IMR-90 (cell line): ENCODE measurements at regions not wholly inside any gene's neighbourhood (a gene's known extent, or its start where the extent isn't known, plus 50 kb on each side); places are given as distances from the start of the nearest gene placed in this dataset.

Source experiments
- ATAC-seq: fragments of 200-7000 bp; cut with Tn5 transposase; 2 replicates; pipeline ENCODE4 v1.9.1; 2020; ENCODE audit warnings: low read depth, mild to moderate bottlenecking, moderate library complexity
- BruUV-seq: library from RNA; stranded (reverse); fragments of 400-500 nt; replicated peaks from 2 replicates; lab custom pipeline; 2021; lab: Mats Ljungman, UMichigan
- CTCF ChIA-PET: fragments of 300-600 bp; formaldehyde crosslinking; extraction: SDS; loops from one replicate; lab custom pipeline; 2021; ENCODE audit warnings: antibody characterized with exemption; lab: Yijun Ruan, JAX
- POLR2A ChIA-PET: fragments of 300-600 bp; sonication (Branson Sonifier 250); formaldehyde crosslinking; loops from one replicate; lab custom pipeline; 2022; ENCODE audit warnings: antibody characterized with exemption; ENCODE audit not compliant: unreplicated experiment; lab: Charles Lee
- DNase-seq: peaks from one replicate; pipeline ENCODE4 v3.0.0; 2013
- H2AFZ ChIP-seq: replicated peaks from 2 replicates; pipeline ENCODE3; 2013; ENCODE audit warnings: low read length, mild to moderate bottlenecking; ENCODE audit not compliant: poor library complexity
- H2AK5ac ChIP-seq: 2 replicates; pipeline ENCODE4 v1.6.1; 2013; ENCODE audit warnings: low read depth, low read length, inconsistent platforms
- H2AK9ac ChIP-seq: replicated peaks from 2 replicates; pipeline ENCODE3; 2013; ENCODE audit warnings: mild to moderate bottlenecking, low read depth, low read length, moderate library complexity; ENCODE audit not compliant: poor library complexity
- H2BK120ac ChIP-seq: 2 replicates; pipeline ENCODE4 v1.6.1; 2013; ENCODE audit warnings: low read depth, low read length, inconsistent platforms
- H2BK15ac ChIP-seq: 3 replicates; pipeline ENCODE4 v1.6.1; 2013; ENCODE audit warnings: low read depth, low read length, inconsistent platforms
- H2BK20ac ChIP-seq: 2 replicates; pipeline ENCODE4 v1.6.1; 2013; ENCODE audit warnings: low read depth, mild to moderate bottlenecking, inconsistent platforms, low read length, moderate library complexity
- H2BK5ac ChIP-seq: 2 replicates; pipeline ENCODE4 v1.6.1; 2013; ENCODE audit warnings: mild to moderate bottlenecking, low read depth, low read length, inconsistent platforms; ENCODE audit not compliant: poor library complexity, severe bottlenecking
- H3K14ac ChIP-seq: replicated peaks from 2 replicates; pipeline ENCODE4 v1.6.1; 2013; ENCODE audit warnings: low read depth, low read length, inconsistent platforms
- H3K18ac ChIP-seq: 2 replicates; pipeline ENCODE4 v1.6.1; 2013; ENCODE audit warnings: low read depth, low read length, control low read depth
- H3K23ac ChIP-seq: 2 replicates; pipeline ENCODE4 v1.6.1; 2013; ENCODE audit warnings: low read depth, low read length, inconsistent platforms
- H3K27ac ChIP-seq: 2 replicates; pipeline ENCODE4 v1.5.1; 2013; ENCODE audit warnings: mild to moderate bottlenecking, control low read depth, low read length; ENCODE audit not compliant: insufficient read depth
- H3K27me3 ChIP-seq: 2 replicates; pipeline ENCODE4 v1.6.1; 2013; ENCODE audit warnings: low read length; ENCODE audit not compliant: control insufficient read depth, insufficient read depth
- H3K36me3 ChIP-seq: 2 replicates; pipeline ENCODE4 v1.6.1; 2013; ENCODE audit warnings: low read length, mixed read lengths; ENCODE audit not compliant: control insufficient read depth, insufficient read depth
- H3K4ac ChIP-seq: 2 replicates; pipeline ENCODE4 v1.6.1; 2013; ENCODE audit warnings: low read depth, low read length, inconsistent platforms
- H3K4me1 ChIP-seq: 2 replicates; pipeline ENCODE4 v1.6.1; 2013; ENCODE audit warnings: low read length, mixed read lengths; ENCODE audit not compliant: control insufficient read depth, insufficient read depth
- H3K4me2 ChIP-seq: 2 replicates; pipeline ENCODE4 v1.6.1; 2013; ENCODE audit warnings: low read depth, mild to moderate bottlenecking, control low read depth, low read length, moderate library complexity
- H3K4me3 ChIP-seq: 2 replicates; pipeline ENCODE4 v1.5.1; 2013; ENCODE audit warnings: low read depth, mild to moderate bottlenecking, control low read depth, low read length, moderate library complexity; ENCODE audit not compliant: insufficient read depth
- H3K56ac ChIP-seq: 2 replicates; pipeline ENCODE4 v1.6.1; 2013; ENCODE audit warnings: low read length, inconsistent platforms; ENCODE audit not compliant: insufficient read depth; ENCODE audit errors: extremely low read depth
- H3K79me1 ChIP-seq, 2 experiments: 2 replicates each; pipeline ENCODE4 v1.6.1; 2013; ENCODE audit warnings: low read length in 2 of 2, inconsistent platforms in 1 of 2, low read depth in 1 of 2
- H3K9ac ChIP-seq: 2 replicates; pipeline ENCODE4 v1.6.1; 2013; ENCODE audit warnings: low read depth, low read length, control low read depth
- H3K9me1 ChIP-seq: 2 replicates; pipeline ENCODE4 v1.6.1; 2013; ENCODE audit warnings: low read length, inconsistent platforms; ENCODE audit not compliant: insufficient read depth
- H3K9me3 ChIP-seq: 2 replicates; pipeline ENCODE4 v1.6.1; 2013; ENCODE audit warnings: low read length; ENCODE audit not compliant: control insufficient read depth, insufficient read depth
- H4K20me1 ChIP-seq: 2 replicates; pipeline ENCODE4 v1.6.1; 2013; ENCODE audit warnings: low read length, inconsistent platforms; ENCODE audit not compliant: insufficient read depth
- H4K5ac ChIP-seq: 2 replicates; pipeline ENCODE4 v1.6.1; 2013; ENCODE audit warnings: mild to moderate bottlenecking, low read depth, low read length, control low read depth
- H4K8ac ChIP-seq, 2 experiments: 2 replicates each; pipeline ENCODE4 v1.6.1; 2013; ENCODE audit warnings: low read depth in 2 of 2, low read length in 2 of 2, control low read depth in 1 of 2, inconsistent platforms in 1 of 2
- H4K91ac ChIP-seq: 2 replicates; pipeline ENCODE4 v1.6.1; 2013; ENCODE audit warnings: low read depth, low read length, inconsistent platforms; ENCODE audit not compliant: insufficient read depth
- BHLHE40 ChIP-seq: fragments of 150-350 bp; IDR thresholded peaks from 2 replicates; pipeline ENCODE4 v1.6.1; 2016; ENCODE audit warnings: mild to moderate bottlenecking, low read depth, low read length
- CEBPB ChIP-seq: IDR thresholded peaks from 2 replicates; pipeline ENCODE4 v1.6.1; 2012; ENCODE audit warnings: low read depth, low read length, improper control_type of control experiment
- CHD1 ChIP-seq: IDR thresholded peaks from 2 replicates; pipeline ENCODE4 v1.6.1; 2012; ENCODE audit warnings: low read depth, low read length, improper control_type of control experiment
- CTCF ChIP-seq: conservative IDR thresholded peaks from 2 replicates; pipeline ENCODE4 v1.5.1; 2012; ENCODE audit warnings: mild to moderate bottlenecking, low read depth, low read length, improper control_type of control experiment
- ELK1 ChIP-seq: fragments of 150-350 bp; IDR thresholded peaks from 2 replicates; pipeline ENCODE4 v1.6.1; 2016; ENCODE audit warnings: low read depth, mild to moderate bottlenecking, low read length, moderate library complexity, borderline replicate concordance
- FOS ChIP-seq: fragments of 150-350 bp; IDR thresholded peaks from 2 replicates; pipeline ENCODE4 v1.6.1; 2016; ENCODE audit warnings: low read depth, low read length
- MAFK ChIP-seq: IDR thresholded peaks from 2 replicates; pipeline ENCODE4 v1.6.1; 2012; ENCODE audit warnings: low read depth, low read length, improper control_type of control experiment
- MAZ ChIP-seq: IDR thresholded peaks from 2 replicates; pipeline ENCODE4 v1.6.1; 2012; ENCODE audit warnings: low read depth, mild to moderate bottlenecking, low read length, improper control_type of control experiment, moderate library complexity, borderline replicate concordance
- MXI1 ChIP-seq: IDR thresholded peaks from 2 replicates; pipeline ENCODE4 v1.6.1; 2012; ENCODE audit warnings: low read depth, mild to moderate bottlenecking, low read length, moderate library complexity, borderline replicate concordance
- NFE2L2 ChIP-seq: fragments of 150-350 bp; IDR thresholded peaks from 2 replicates; pipeline ENCODE4 v1.6.1; 2016; ENCODE audit warnings: low read depth, mild to moderate bottlenecking, low read length
- POLR2A ChIP-seq: IDR thresholded peaks from 2 replicates; pipeline ENCODE4 v1.6.1; 2012; ENCODE audit warnings: mild to moderate bottlenecking, low read depth, low read length
- RAD21 ChIP-seq: IDR thresholded peaks from 2 replicates; pipeline ENCODE4 v1.6.1; 2012; ENCODE audit warnings: low read length, improper control_type of control experiment
- RCOR1 ChIP-seq: IDR thresholded peaks from 2 replicates; pipeline ENCODE4 v1.6.1; 2012; ENCODE audit warnings: mild to moderate bottlenecking, low read length, improper control_type of control experiment; ENCODE audit not compliant: insufficient replicate concordance
- RFX5 ChIP-seq: IDR thresholded peaks from 2 replicates; pipeline ENCODE4 v1.8.0; 2012; ENCODE audit warnings: low read depth, mild to moderate bottlenecking, low read length, moderate library complexity
- SMC3 ChIP-seq: fragments of 150-350 bp; IDR thresholded peaks from 2 replicates; pipeline ENCODE4 v1.6.1; 2016; ENCODE audit warnings: low read depth, mild to moderate bottlenecking, antibody characterized with exemption, low read length, moderate library complexity
- USF2 ChIP-seq: fragments of 150-350 bp; IDR thresholded peaks from 2 replicates; pipeline ENCODE4 v1.6.1; 2017; ENCODE audit warnings: mild to moderate bottlenecking, antibody characterized with exemption, low read length, low read depth
- dilution Hi-C: fragments of 300-500 bp; cut with HindIII; formaldehyde crosslinking; loops from one replicate; pipeline ENCODE4 v1.14.3; 2018; ENCODE audit warnings: low sequenced_read_pairs; ENCODE audit not compliant: unreplicated experiment
- in situ Hi-C: fragments of 300-500 bp; cut with MboI; formaldehyde crosslinking; loops from 3 replicates; pipeline ENCODE4 v1.14.3; 2019; ENCODE audit warnings: low sequenced_read_pairs, inconsistent platforms, mixed read lengths
- intact Hi-C: fragments of 100-400 bp; cut with micrococcal nuclease; formaldehyde crosslinking; loops from 2 replicates; pipeline ENCODE4 v1.10.0; 2022

GRCh38 chr12:85741046-85741445, 95.2 kb downstream of the RASSF9 start:
- ChIA-PET CTCF (no interaction called here), POLR2A (no interaction called here)
- no peak overlapping the region for H3K14ac ChIP-seq
- dilution Hi-C loops (no loop called here), intact Hi-C loops (no loop called here), in situ Hi-C loops (no loop called here)
- H4K20me1 ChIP-seq = no peaks in the 10 kb centered on the region
- no peak overlapping the region for H2AK9ac ChIP-seq
- no peak overlapping the region for H3K4ac ChIP-seq
- H4K91ac ChIP-seq = no peak overlapping the region
- DNase-seq = no peak
- H3K9me3 ChIP-seq = no peaks in the 10 kb centered on the region
- H3K23ac ChIP-seq = no peak overlapping the region
- no peak for ATAC-seq
- TF ChIP-seq FOS (no peak), RCOR1 (no peak), SMC3 (no peak), USF2 (no peak), POLR2A (no peak), RAD21 (no peak), BHLHE40 (no peak), CEBPB (no peak), RFX5 (no peak), NFE2L2 (no peak), CHD1 (no peak), CTCF (no peak), MXI1 (no peak), MAZ (no peak), MAFK (no peak), ELK1 (no peak)
- no TSS peak for BruUV-seq
- H2BK20ac ChIP-seq = no peak overlapping the region
- no peaks in the 10 kb centered on the region for H3K9me1 ChIP-seq
- H2BK120ac ChIP-seq = no peak overlapping the region
- no peak overlapping the region for H3K4me3 ChIP-seq
- no peak overlapping the region for H2AFZ ChIP-seq
- no peaks in the 10 kb centered on the region for H3K79me1 ChIP-seq
- no peak overlapping the region for H2AK5ac ChIP-seq
- no peaks in the 10 kb centered on the region for H3K36me3 ChIP-seq
- no peak overlapping the region for H3K18ac ChIP-seq
- H2BK15ac ChIP-seq = no peak overlapping the region
- no peak overlapping the region for H4K5ac ChIP-seq
- no peaks in the 10 kb centered on the region for H3K4me1 ChIP-seq
- no peak overlapping the region for H4K8ac ChIP-seq
- no peak overlapping the region for H3K27ac ChIP-seq
- no peak overlapping the region for H3K9ac ChIP-seq
- no peak overlapping the region for H3K56ac ChIP-seq
- H2BK5ac ChIP-seq = no peak overlapping the region
- no peak overlapping the region for H3K4me2 ChIP-seq
- no peaks in the 10 kb centered on the region for H3K27me3 ChIP-seq
